Activated CD4-positive, alpha-beta T cell treated with anti-CD3 and anti-CD28 coated beads, Interleukin-2, amount 50 U/mL, for 16 hours (primary cell): ENCODE measurements at regions not wholly inside any gene's neighbourhood (a gene's known extent, or its start where the extent isn't known, plus 50 kb on each side); places are given as distances from the start of the nearest gene placed in this dataset.

Experiments used
- DNase-seq: peaks from one replicate; pipeline ENCODE4 v3.0.0-alpha.2; 2020

- DNase-seq: no peak
Observed at GRCh38 chr12:91606662-91607377, 424.2 kb upstream of the DCN start.

GRCh38 chr12:91604897-91605296 lies 422.3 kb upstream of the DCN start:
- no peak for DNase-seq

GRCh38 chr12:91603060-91603459 lies 420.4 kb upstream of the DCN start:
- DNase-seq: no peak

- no peak for DNase-seq
Observed at GRCh38 chr12:91601054-91601453, 418.4 kb upstream of the DCN start.

- DNase-seq: no peak
Observed at GRCh38 chr12:91594715-91595114, 412.1 kb upstream of the DCN start.

GRCh38 chr12:91591639-91591987 lies 409.0 kb upstream of the DCN start:
- DNase-seq: peak; percentile 32

GRCh38 chr12:91590966-91591638 lies 408.5 kb upstream of the DCN start:
- DNase-seq: no peak

- no peak for DNase-seq
Observed at GRCh38 chr12:91588874-91589454, 406.3 kb upstream of the DCN start.

- DNase-seq: no peak
Observed at GRCh38 chr12:91586015-91586414, 403.4 kb upstream of the DCN start.

- DNase-seq: no peak
Observed at GRCh38 chr12:91582811-91583210, 400.2 kb upstream of the DCN start.

- DNase-seq: no peak
Observed at GRCh38 chr12:91579516-91580263, 397.1 kb upstream of the DCN start.

GRCh38 chr12:91577586-91578539 lies 395.2 kb upstream of the DCN start:
- peak; percentile 6 for DNase-seq

GRCh38 chr12:91576432-91576831 lies 393.8 kb upstream of the DCN start:
- no peak for DNase-seq

- DNase-seq: no peak
Observed at GRCh38 chr12:91575630-91576029, 393.0 kb upstream of the DCN start.

GRCh38 chr12:91574975-91575374 lies 392.4 kb upstream of the DCN start:
- no peak for DNase-seq

GRCh38 chr12:91574391-91574790 lies 391.8 kb upstream of the DCN start:
- DNase-seq: no peak

GRCh38 chr12:91572869-91573268 lies 390.3 kb upstream of the DCN start:
- no peak for DNase-seq

- no peak for DNase-seq
Observed at GRCh38 chr12:91567100-91567485, 384.5 kb upstream of the DCN start.

- DNase-seq: no peak
Observed at GRCh38 chr12:91566328-91567099, 383.9 kb upstream of the DCN start.

GRCh38 chr12:91565846-91566245 lies 383.2 kb upstream of the DCN start:
- DNase-seq: no peak

- DNase-seq: peak; percentile 18
Observed at GRCh38 chr12:91565246-91565645, 382.6 kb upstream of the DCN start.
